Activated CD8-positive, alpha-beta T cell treated with anti-CD3 and anti-CD28 coated beads for 36 hours (primary cell): ENCODE measurements at regions not wholly inside any gene's neighbourhood (a gene's known extent, or its start where the extent isn't known, plus 50 kb on each side); places are given as distances from the start of the nearest gene placed in this dataset.

Experiments used
- ATAC-seq: fragments of 200-7000 bp; cut with Tn5 transposase; one replicate; pipeline ENCODE4 v1.10.0; 2021; ENCODE audit warnings: mild to moderate bottlenecking, moderate library complexity
- CTCF ChIA-PET: fragments of 350-600 bp; sonication (Branson Sonifier 250); formaldehyde crosslinking; loops from one replicate; lab custom pipeline; 2021; ENCODE audit warnings: antibody characterized with exemption; lab: Charles Lee
- POLR2A ChIA-PET: fragments of 350-600 bp; sonication (Branson Sonifier 250); formaldehyde crosslinking; loops from one replicate; lab custom pipeline; 2021; ENCODE audit warnings: antibody characterized with exemption; lab: Charles Lee
- DNase-seq: peaks from one replicate; pipeline ENCODE4 v3.0.0-alpha.2; 2020
- H3K27ac Mint-ChIP-seq: one replicate; pipeline ENCODE4 v1.8.0; 2021; ENCODE audit warnings: mild to moderate bottlenecking, mixed read lengths
- H3K27me3 Mint-ChIP-seq: one replicate; pipeline ENCODE4 v1.8.0; 2021; ENCODE audit warnings: mixed read lengths
- H3K36me3 Mint-ChIP-seq: one replicate; pipeline ENCODE4 v1.8.0; 2021; ENCODE audit warnings: low read depth, mixed read lengths
- H3K4me1 Mint-ChIP-seq: one replicate; pipeline ENCODE4 v1.8.0; 2021; ENCODE audit warnings: low read depth, mixed read lengths
- H3K4me3 Mint-ChIP-seq: one replicate; pipeline ENCODE4 v1.8.0; 2021; ENCODE audit warnings: mild to moderate bottlenecking, moderate library complexity, mixed read lengths
- H3K9me3 Mint-ChIP-seq: one replicate; pipeline ENCODE4 v1.8.0; 2021; ENCODE audit warnings: mixed read lengths
- CTCF ChIP-seq: fragments of 200-600 bp; IDR thresholded peaks from one replicate; pipeline ENCODE4 v1.8.0; 2022; ENCODE audit warnings: antibody characterized with exemption, mild to moderate bottlenecking
- intact Hi-C: fragments of 100-400 bp; cut with micrococcal nuclease; formaldehyde crosslinking; loops from one replicate; pipeline ENCODE4 v1.10.0; 2022

GRCh38 chr16:86171329-86171728 is 272.4 kb downstream of the IRF8 start:
- ATAC-seq (no peak), DNase-seq (no peak)
- Mint-ChIP-seq H3K4me1 (no peaks in the 10 kb centered on the region), H3K4me3 (no peak overlapping the region), H3K27ac (no peak overlapping the region), H3K36me3 (no peaks in the 10 kb centered on the region), H3K9me3 (peaks cover under 1% of the 10 kb centered on the region), H3K27me3 (peaks cover 19% of the 10 kb centered on the region)
- intact Hi-C loops, result no loop called here
- TF ChIP-seq CTCF, result no peak
- ChIA-PET POLR2A (no interaction called here), CTCF (no interaction called here)

- CTCF ChIA-PET, result no interaction called here
- no peak overlapping the region for H3K27ac Mint-ChIP-seq
- DNase-seq (no peak), ATAC-seq (no peak)
- intact Hi-C loops, result no loop called here
- H3K9me3 Mint-ChIP-seq, result no peaks in the 10 kb centered on the region
- H3K4me1 Mint-ChIP-seq, result no peaks in the 10 kb centered on the region
- no peak overlapping the region for H3K4me3 Mint-ChIP-seq
- POLR2A ChIA-PET, result no interaction called here
- no peak for TF ChIP-seq CTCF
- H3K27me3 Mint-ChIP-seq, result peaks cover 14% of the 10 kb centered on the region
- H3K36me3 Mint-ChIP-seq, result no peaks in the 10 kb centered on the region
Observed at GRCh38 chr16:86175816-86176215, 276.9 kb downstream of the IRF8 start.

GRCh38 chr16:86176462-86176861 is 277.5 kb downstream of the IRF8 start:
- Mint-ChIP-seq H3K9me3 (no peaks in the 10 kb centered on the region), H3K4me1 (no peaks in the 10 kb centered on the region)
- POLR2A ChIA-PET, result no interaction called here

GRCh38 chr16:86180244-86180643 is 281.3 kb downstream of the IRF8 start:
- ATAC-seq, result no peak
- H3K27ac Mint-ChIP-seq, result no peak overlapping the region
- no peak overlapping the region for H3K4me3 Mint-ChIP-seq
- intact Hi-C loops, result no loop called here
- DNase-seq, result no peak
- ChIA-PET POLR2A (no interaction called here), CTCF (no interaction called here)
- peaks cover 2% of the 10 kb centered on the region for H3K27me3 Mint-ChIP-seq
- no peak for TF ChIP-seq CTCF
- no peaks in the 10 kb centered on the region for H3K4me1 Mint-ChIP-seq
- no peaks in the 10 kb centered on the region for H3K9me3 Mint-ChIP-seq
- no peaks in the 10 kb centered on the region for H3K36me3 Mint-ChIP-seq

More at GRCh38 chr16:86176462-86176861, 277.5 kb downstream of the IRF8 start:
- no peaks in the 10 kb centered on the region for H3K36me3 Mint-ChIP-seq
- H3K27me3 Mint-ChIP-seq, result peaks cover 11% of the 10 kb centered on the region
- DNase-seq (no peak), ATAC-seq (no peak)
- no peak overlapping the region for H3K27ac Mint-ChIP-seq
- H3K4me3 Mint-ChIP-seq, result no peak overlapping the region
- TF ChIP-seq CTCF, result no peak
- intact Hi-C loops, result no loop called here
- CTCF ChIA-PET, result no interaction called here

GRCh38 chr16:86180780-86181179 is 281.8 kb downstream of the IRF8 start:
- DNase-seq, result no peak
- intact Hi-C loops, result no loop called here
- CTCF ChIA-PET, result no interaction called here
- ATAC-seq, result no peak
- TF ChIP-seq CTCF, result no peak
- POLR2A ChIA-PET, result no interaction called here
- Mint-ChIP-seq H3K9me3 (no peaks in the 10 kb centered on the region), H3K27ac (no peak overlapping the region), H3K4me3 (no peak overlapping the region), H3K27me3 (peaks cover 2% of the 10 kb centered on the region), H3K36me3 (no peaks in the 10 kb centered on the region), H3K4me1 (no peaks in the 10 kb centered on the region)
